ENCODE measurements at regions not wholly inside any gene's neighbourhood (a gene's known extent, or its start where the extent isn't known, plus 50 kb on each side); places are given as distances from the start of the nearest gene placed in this dataset.

GRCh38 chr6:137740967-137741761, 125.9 kb upstream of the TNFAIP3 start:
- TF ChIP-seq CTCF (conservative IDR thresholded peaks at IDR 0.05; ENCODE audit: low read depth, low read length) (no peak; the same call in 1 of the 2 replicates), EZH2phosphoT487 (IDR thresholded peaks at IDR 0.05; ENCODE audit: borderline replicate concordance, low read length) (no peak), EZH2 (IDR thresholded peaks at IDR 0.05; ENCODE audit: low read length, unreplicated experiment) (no peak)

All from PC-3 (cell line).